ENCODE measurements at regions not wholly inside any gene's neighbourhood (a gene's known extent, or its start where the extent isn't known, plus 50 kb on each side); places are given as distances from the start of the nearest gene placed in this dataset.

DNA sequence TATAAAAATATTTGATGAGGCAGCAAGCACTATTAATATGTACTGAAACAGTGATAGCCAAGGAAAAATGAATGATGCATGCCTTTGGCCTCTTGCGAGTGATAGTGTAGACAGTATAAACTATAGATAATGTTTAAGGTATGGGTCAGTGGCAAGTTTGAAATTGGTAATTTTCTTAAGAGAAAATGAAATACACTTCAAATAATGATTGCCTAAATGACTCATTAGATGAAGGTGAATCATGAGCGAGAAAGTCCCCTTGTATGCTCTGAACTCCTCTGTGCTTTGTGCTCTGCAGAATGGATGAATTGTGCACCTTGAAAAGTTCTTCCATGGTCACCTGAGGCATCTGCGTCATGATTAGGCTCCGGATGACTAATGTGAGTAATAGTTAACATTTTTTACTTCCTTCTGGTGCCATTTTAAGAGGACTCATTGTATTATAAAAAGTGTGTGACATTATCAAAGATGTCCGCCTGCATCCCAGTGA lies 84.9 kb upstream of the RTL1 start:
- DNase-seq (ENCODE audit: extremely low spot score), result no peak
- H3K4me3 ChIP-seq, result no peak overlapping the region
- no peaks in the 10 kb centered on the region for H3K27me3 ChIP-seq
- no peaks in the 10 kb centered on the region for H3K9me3 ChIP-seq
- H3K27ac ChIP-seq (replicated peaks in 1 of 4), result no peak overlapping the region
- TF ChIP-seq POLR2A (IDR thresholded peaks at IDR 0.05; ENCODE audit: low read depth) (no peak), EP300 (IDR thresholded peaks at IDR 0.05) (no peak), POLR2AphosphoS5 (IDR thresholded peaks at IDR 0.05) (no peak)
- TF ChIP-seq, protein P1, sequence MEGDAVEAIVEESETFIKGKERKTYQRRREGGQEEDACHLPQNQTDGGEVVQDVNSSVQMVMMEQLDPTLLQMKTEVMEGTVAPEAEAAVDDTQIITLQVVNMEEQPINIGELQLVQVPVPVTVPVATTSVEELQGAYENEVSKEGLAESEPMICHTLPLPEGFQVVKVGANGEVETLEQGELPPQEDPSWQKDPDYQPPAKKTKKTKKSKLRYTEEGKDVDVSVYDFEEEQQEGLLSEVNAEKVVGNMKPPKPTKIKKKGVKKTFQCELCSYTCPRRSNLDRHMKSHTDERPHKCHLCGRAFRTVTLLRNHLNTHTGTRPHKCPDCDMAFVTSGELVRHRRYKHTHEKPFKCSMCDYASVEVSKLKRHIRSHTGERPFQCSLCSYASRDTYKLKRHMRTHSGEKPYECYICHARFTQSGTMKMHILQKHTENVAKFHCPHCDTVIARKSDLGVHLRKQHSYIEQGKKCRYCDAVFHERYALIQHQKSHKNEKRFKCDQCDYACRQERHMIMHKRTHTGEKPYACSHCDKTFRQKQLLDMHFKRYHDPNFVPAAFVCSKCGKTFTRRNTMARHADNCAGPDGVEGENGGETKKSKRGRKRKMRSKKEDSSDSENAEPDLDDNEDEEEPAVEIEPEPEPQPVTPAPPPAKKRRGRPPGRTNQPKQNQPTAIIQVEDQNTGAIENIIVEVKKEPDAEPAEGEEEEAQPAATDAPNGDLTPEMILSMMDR (IDR thresholded peaks at IDR 0.05), result no peak
- intact Hi-C loops (cut with DNase I), result no loop called here
- no peaks in the 10 kb centered on the region for H3K4me1 ChIP-seq
- no peaks in the 10 kb centered on the region for H3K36me3 ChIP-seq
- 89% methylated on average over 5 of the region's 5 CpGs for WGBS

DNA sequence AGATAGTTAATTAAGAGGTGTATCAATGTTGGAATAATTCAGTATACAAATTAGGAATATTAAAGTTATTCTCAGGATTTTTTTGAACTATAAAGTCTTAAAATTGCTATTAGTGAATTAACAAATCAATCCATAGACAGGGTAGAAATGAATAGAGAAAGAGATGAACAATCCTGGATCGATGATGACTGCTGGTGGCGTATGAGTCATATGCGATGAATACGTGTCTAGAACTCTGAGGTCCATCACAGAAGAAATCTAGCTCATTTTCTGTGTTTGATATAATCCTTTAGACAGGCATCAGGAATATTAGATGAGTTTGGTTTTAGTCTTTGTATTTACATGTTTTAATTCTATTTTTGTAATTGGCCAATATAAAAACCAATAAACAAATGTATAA lies 85.4 kb upstream of the RTL1 start:
- Histone ChIP-seq H3K4me1 (no peaks in the 10 kb centered on the region), H3K27ac (replicated peaks in 1 of 4) (no peak overlapping the region), H3K4me3 (no peak overlapping the region), H3K36me3 (no peaks in the 10 kb centered on the region), H3K9me3 (no peaks in the 10 kb centered on the region), H3K27me3 (no peaks in the 10 kb centered on the region)
- intact Hi-C loops (cut with DNase I), result no loop called here
- 92% methylated on average over 4 of the region's 4 CpGs for WGBS
- DNase-seq (ENCODE audit: extremely low spot score), result no peak
- no peak for TF ChIP-seq EP300 (IDR thresholded peaks at IDR 0.05)
- TF ChIP-seq, protein P1 (IDR thresholded peaks at IDR 0.05), result no peak
- no peak for TF ChIP-seq POLR2AphosphoS5 (IDR thresholded peaks at IDR 0.05)
- TF ChIP-seq POLR2A (IDR thresholded peaks at IDR 0.05; ENCODE audit: low read depth), result no peak

DNA sequence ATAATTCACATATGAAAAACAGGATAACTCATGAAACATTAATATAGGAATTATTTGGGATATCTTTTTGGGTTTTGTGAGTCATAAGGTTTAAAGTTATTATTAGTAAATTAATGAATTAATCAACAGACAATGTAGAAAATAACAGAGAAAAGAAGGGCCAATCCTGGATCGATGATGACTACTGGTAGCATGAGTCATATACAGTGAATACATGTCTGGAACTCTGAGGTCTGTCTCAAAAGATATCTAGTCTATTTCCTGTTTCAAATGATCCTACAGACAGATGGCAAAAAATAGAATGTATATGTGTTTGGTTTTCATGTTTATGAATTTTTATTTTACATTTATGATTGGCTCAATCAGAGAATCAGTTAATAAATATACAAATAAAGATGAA lies 86.4 kb upstream of the RTL1 start:
- TF ChIP-seq, protein P1 (IDR thresholded peaks at IDR 0.05), result no peak
- TF ChIP-seq POLR2AphosphoS5 (IDR thresholded peaks at IDR 0.05) (no peak), POLR2A (IDR thresholded peaks at IDR 0.05; ENCODE audit: low read depth) (no peak), EP300 (IDR thresholded peaks at IDR 0.05) (no peak)
- no peaks in the 10 kb centered on the region for H3K9me3 ChIP-seq
- no peak overlapping the region for H3K4me3 ChIP-seq
- H3K27ac ChIP-seq (replicated peaks in 1 of 4), result no peak overlapping the region
- H3K4me1 ChIP-seq, result no peaks in the 10 kb centered on the region
- no peaks in the 10 kb centered on the region for H3K27me3 ChIP-seq
- DNase-seq (ENCODE audit: extremely low spot score), result no peak
- intact Hi-C loops (cut with DNase I), result no loop called here
- 89% methylated on average over 1 of the region's 1 CpG for WGBS
- no peaks in the 10 kb centered on the region for H3K36me3 ChIP-seq

GRCh38 chr14:100994082-100994481 lies 90.6 kb upstream of the RTL1 start:
- WGBS, result 81% methylated on average over 5 of the region's 5 CpGs
- intact Hi-C loops (cut with DNase I), result no loop called here
- no peaks in the 10 kb centered on the region for H3K4me1 ChIP-seq
- H3K27ac ChIP-seq (replicated peaks in 1 of 4), result no peak overlapping the region
- DNase-seq (ENCODE audit: extremely low spot score), result no peak
- no peaks in the 10 kb centered on the region for H3K36me3 ChIP-seq
- no peak for TF ChIP-seq POLR2A (IDR thresholded peaks at IDR 0.05; ENCODE audit: low read depth)
- no peak for TF ChIP-seq POLR2AphosphoS5 (IDR thresholded peaks at IDR 0.05)
- TF ChIP-seq EP300 (IDR thresholded peaks at IDR 0.05), result no peak
- TF ChIP-seq, protein P1 (IDR thresholded peaks at IDR 0.05), result no peak
- H3K27me3 ChIP-seq, result no peaks in the 10 kb centered on the region
- H3K9me3 ChIP-seq, result no peaks in the 10 kb centered on the region
- no peak overlapping the region for H3K4me3 ChIP-seq

- Histone ChIP-seq H3K27me3 (no peaks in the 10 kb centered on the region), H3K4me3 (no peak overlapping the region), H3K27ac (replicated peaks in 1 of 4) (no peak overlapping the region), H3K36me3 (no peaks in the 10 kb centered on the region), H3K4me1 (no peaks in the 10 kb centered on the region), H3K9me3 (no peaks in the 10 kb centered on the region)
- intact Hi-C loops (cut with DNase I), result no loop called here
- DNase-seq (ENCODE audit: extremely low spot score), result no peak
- TF ChIP-seq POLR2AphosphoS5 (IDR thresholded peaks at IDR 0.05) (no peak), POLR2A (IDR thresholded peaks at IDR 0.05; ENCODE audit: low read depth) (no peak), EP300 (IDR thresholded peaks at IDR 0.05) (no peak)
- TF ChIP-seq, protein P1 (IDR thresholded peaks at IDR 0.05), result no peak
- 81% methylated on average over 3 of the region's 3 CpGs for WGBS
These were observed 91.3 kb upstream of the RTL1 start for GRCh38 chr14:100994756-100995330.
